Tibial nerve (tissue), 4 donors: ENCODE measurements at regions not wholly inside any gene's neighbourhood (a gene's known extent, or its start where the extent isn't known, plus 50 kb on each side); places are given as distances from the start of the nearest gene placed in this dataset.

Experiments used
- EP300 ChIP-seq, 2 donors: sonication (generic); formaldehyde crosslinking; IDR thresholded peaks; one replicate each; pipeline ENCODE4 v1.6.1; 2017; ENCODE audit warnings: antibody characterized with exemption in 2 of 2, mild to moderate bottlenecking in 1 of 2
- POLR2A ChIP-seq, 2 donors: fragments of 450-650 bp; IDR thresholded peaks; one replicate each; pipeline ENCODE4 v1.6.1; 2017; ENCODE audit warnings: antibody characterized with exemption in 2 of 2, mild to moderate bottlenecking in 2 of 2, moderate library complexity in 2 of 2
- TF ChIP-seq, protein P1 (sequence below), 5 experiments: fragments of 200-600 bp in 3 of 5; fragments of 450-650 bp in 2 of 5; sonication (generic) in 3 of 5; IDR thresholded peaks; one replicate each; pipeline ENCODE4 v1.5.1; 2016 to 2019; ENCODE audit warnings: antibody characterized with exemption in 5 of 5, mild to moderate bottlenecking in 3 of 5, moderate library complexity in 2 of 5

- TF ChIP-seq, protein P1, sequence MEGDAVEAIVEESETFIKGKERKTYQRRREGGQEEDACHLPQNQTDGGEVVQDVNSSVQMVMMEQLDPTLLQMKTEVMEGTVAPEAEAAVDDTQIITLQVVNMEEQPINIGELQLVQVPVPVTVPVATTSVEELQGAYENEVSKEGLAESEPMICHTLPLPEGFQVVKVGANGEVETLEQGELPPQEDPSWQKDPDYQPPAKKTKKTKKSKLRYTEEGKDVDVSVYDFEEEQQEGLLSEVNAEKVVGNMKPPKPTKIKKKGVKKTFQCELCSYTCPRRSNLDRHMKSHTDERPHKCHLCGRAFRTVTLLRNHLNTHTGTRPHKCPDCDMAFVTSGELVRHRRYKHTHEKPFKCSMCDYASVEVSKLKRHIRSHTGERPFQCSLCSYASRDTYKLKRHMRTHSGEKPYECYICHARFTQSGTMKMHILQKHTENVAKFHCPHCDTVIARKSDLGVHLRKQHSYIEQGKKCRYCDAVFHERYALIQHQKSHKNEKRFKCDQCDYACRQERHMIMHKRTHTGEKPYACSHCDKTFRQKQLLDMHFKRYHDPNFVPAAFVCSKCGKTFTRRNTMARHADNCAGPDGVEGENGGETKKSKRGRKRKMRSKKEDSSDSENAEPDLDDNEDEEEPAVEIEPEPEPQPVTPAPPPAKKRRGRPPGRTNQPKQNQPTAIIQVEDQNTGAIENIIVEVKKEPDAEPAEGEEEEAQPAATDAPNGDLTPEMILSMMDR (IDR thresholded peaks at IDR 0.05): no peak
- TF ChIP-seq EP300 (IDR thresholded peaks at IDR 0.05) (no peak), POLR2A (IDR thresholded peaks at IDR 0.05) (no peak)
Measured at GRCh38 chr11:25943777-25944661, 387.9 kb upstream of the ANO3 start.
